ENCODE measurements at regions not wholly inside any gene's neighbourhood (a gene's known extent, or its start where the extent isn't known, plus 50 kb on each side); places are given as distances from the start of the nearest gene placed in this dataset.
A peak's percentile ranks its signal among the peaks of the same experiment; 100 is the strongest.

DNA sequence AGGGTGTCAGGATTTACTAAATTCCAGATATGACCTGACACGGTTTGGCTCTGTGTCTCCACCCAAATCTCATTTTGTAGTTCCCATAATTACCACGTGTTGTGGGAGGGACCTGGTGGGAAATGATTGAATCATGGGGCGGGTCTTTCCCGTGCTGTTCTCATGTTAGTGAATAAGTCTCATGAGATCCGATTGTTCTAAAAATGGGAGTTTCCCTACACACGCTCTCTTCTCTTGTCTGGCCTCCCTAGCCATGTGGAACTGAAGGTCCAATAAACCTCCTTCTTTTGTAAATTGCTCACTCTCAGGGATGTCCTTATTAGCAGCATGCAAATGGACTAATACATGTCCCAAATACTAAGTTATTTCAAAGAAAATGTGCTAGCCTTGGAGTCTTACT is 121.1 kb downstream of the CENPW start:
- POLR2A ChIA-PET: no interaction called here

DNA sequence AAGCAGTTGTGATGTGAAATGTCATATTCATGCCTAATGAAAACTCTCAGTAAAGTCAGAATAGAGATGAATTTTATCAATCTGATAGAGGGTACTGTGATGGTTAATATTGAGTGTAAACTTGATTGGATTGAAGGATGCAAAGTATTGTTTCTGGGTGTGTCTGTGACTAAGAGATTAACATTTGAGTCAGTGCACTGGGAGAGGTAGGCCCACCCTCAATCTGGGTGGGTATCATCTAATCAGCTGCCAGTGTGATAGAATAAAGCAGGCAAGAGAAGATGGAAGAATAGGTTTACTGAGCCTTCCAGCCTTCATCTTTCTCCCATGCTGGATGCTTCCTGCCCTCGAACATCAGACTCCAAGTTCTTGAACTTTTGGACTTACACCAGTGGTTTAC is 124.3 kb downstream of the CENPW start:
- DNase-seq (ENCODE audit: extremely low spot score): no peak
- TF ChIP-seq FOXA1 (IDR thresholded peaks at IDR 0.05) (no peak), ARNT (IDR thresholded peaks at IDR 0.05) (no peak), HDGF (IDR thresholded peaks at IDR 0.05; ENCODE audit: borderline replicate concordance) (no peak), SP1 (IDR thresholded peaks at IDR 0.05) (no peak), CTBP1 (IDR thresholded peaks at IDR 0.05; ENCODE audit: borderline replicate concordance) (no peak), FOXM1 (IDR thresholded peaks at IDR 0.05; ENCODE audit: borderline replicate concordance) (no peak), LEF1 (IDR thresholded peaks at IDR 0.05; ENCODE audit: borderline replicate concordance) (no peak), L3MBTL2 (conservative IDR thresholded peaks at IDR 0.05) (no peak)
- TF ChIP-seq, protein P1, sequence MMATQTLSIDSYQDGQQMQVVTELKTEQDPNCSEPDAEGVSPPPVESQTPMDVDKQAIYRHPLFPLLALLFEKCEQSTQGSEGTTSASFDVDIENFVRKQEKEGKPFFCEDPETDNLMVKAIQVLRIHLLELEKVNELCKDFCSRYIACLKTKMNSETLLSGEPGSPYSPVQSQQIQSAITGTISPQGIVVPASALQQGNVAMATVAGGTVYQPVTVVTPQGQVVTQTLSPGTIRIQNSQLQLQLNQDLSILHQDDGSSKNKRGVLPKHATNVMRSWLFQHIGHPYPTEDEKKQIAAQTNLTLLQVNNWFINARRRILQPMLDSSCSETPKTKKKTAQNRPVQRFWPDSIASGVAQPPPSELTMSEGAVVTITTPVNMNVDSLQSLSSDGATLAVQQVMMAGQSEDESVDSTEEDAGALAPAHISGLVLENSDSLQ (IDR thresholded peaks at IDR 0.05): no peak
- POLR2A ChIA-PET: no interaction called here
- CTCF ChIA-PET: no interaction called here

More for the DNA sequence above, 121.1 kb downstream of the CENPW start:
- TF ChIP-seq ZNF384 (IDR thresholded peaks at IDR 0.05) (no peak), BHLHE40 (IDR thresholded peaks at IDR 0.05; ENCODE audit: borderline replicate concordance) (no peak), FOXK2 (IDR thresholded peaks at IDR 0.05) (no peak), TARDBP (IDR thresholded peaks at IDR 0.05) (no peak), ARNT (IDR thresholded peaks at IDR 0.05) (no peak), NFRKB (IDR thresholded peaks at IDR 0.05) (no peak), SUZ12 (IDR thresholded peaks at IDR 0.05) (no peak), SP1 (IDR thresholded peaks at IDR 0.05) (no peak), CTBP1 (IDR thresholded peaks at IDR 0.05; ENCODE audit: borderline replicate concordance) (no peak), FOXM1 (IDR thresholded peaks at IDR 0.05; ENCODE audit: borderline replicate concordance) (no peak)
- CTCF ChIA-PET: no interaction called here
- DNase-seq (ENCODE audit: extremely low spot score): no peak

DNA sequence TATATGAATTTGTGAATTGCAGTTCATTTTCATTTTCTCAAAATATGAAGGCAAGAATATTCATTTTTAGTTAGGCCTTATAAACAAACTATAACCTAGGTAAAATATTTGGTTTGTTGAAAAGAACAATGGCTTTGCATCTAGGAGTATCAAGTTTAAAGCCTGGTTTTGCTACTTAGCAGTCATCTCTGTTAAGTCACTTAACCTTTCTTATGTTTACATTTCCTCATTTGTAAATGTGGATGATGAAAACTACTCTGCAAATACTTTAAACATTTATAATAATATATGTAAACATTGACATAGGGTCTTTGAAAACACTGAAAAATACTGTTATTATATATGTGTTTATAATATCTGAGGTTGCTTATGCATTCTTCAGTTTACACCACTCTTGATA is 135.5 kb downstream of the CENPW start:
- no peak for DNase-seq (ENCODE audit: extremely low spot score)
- no peak for TF ChIP-seq TARDBP (IDR thresholded peaks at IDR 0.05)
- TF ChIP-seq BHLHE40 (IDR thresholded peaks at IDR 0.05; ENCODE audit: borderline replicate concordance): no peak
- no peak for TF ChIP-seq LEF1 (IDR thresholded peaks at IDR 0.05; ENCODE audit: borderline replicate concordance)
- no peak for TF ChIP-seq SP1 (IDR thresholded peaks at IDR 0.05)
- no peak for TF ChIP-seq FOXA1 (IDR thresholded peaks at IDR 0.05)
- no peak for TF ChIP-seq ARNT (IDR thresholded peaks at IDR 0.05)
- no peak for TF ChIP-seq CTBP1 (IDR thresholded peaks at IDR 0.05; ENCODE audit: borderline replicate concordance)
- no peak for TF ChIP-seq ELF4 (IDR thresholded peaks at IDR 0.05)
- TF ChIP-seq, protein P1 (IDR thresholded peaks at IDR 0.05): no peak
- no peak for TF ChIP-seq NFRKB (IDR thresholded peaks at IDR 0.05)
- TF ChIP-seq SUZ12 (IDR thresholded peaks at IDR 0.05): no peak
- TF ChIP-seq FOXK2 (IDR thresholded peaks at IDR 0.05): no peak
- no peak for TF ChIP-seq HDGF (IDR thresholded peaks at IDR 0.05; ENCODE audit: borderline replicate concordance)
- TF ChIP-seq ZNF384 (IDR thresholded peaks at IDR 0.05): no peak
- POLR2A ChIA-PET: no interaction called here
- CTCF ChIA-PET: no interaction called here

DNA sequence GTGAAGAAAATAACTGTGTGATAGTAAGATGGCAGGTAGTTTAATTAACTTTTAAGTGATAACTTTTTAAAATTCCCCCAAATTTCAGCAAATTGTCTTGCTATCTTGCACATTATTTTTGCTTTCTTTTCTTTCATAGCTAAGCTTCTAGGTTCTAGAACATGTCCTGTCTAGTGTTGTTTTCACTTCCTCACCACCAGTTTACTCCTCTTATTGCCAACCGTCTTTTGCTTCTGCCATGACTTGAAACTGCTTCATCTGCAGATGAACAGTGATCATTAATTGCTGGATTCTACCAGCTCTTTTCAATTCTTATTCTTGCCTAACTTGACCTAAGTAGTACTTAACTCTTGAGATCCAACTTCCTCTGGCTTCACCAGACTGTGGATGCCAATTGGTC is 137.8 kb downstream of the CENPW start:
- no peak for DNase-seq (ENCODE audit: extremely low spot score)
- ChIA-PET POLR2A (no interaction called here), CTCF (no interaction called here)
- TF ChIP-seq L3MBTL2 (conservative IDR thresholded peaks at IDR 0.05) (no peak), ARNT (IDR thresholded peaks at IDR 0.05) (no peak), BHLHE40 (IDR thresholded peaks at IDR 0.05; ENCODE audit: borderline replicate concordance) (no peak), NFRKB (IDR thresholded peaks at IDR 0.05) (no peak), LEF1 (IDR thresholded peaks at IDR 0.05; ENCODE audit: borderline replicate concordance) (no peak), TARDBP (IDR thresholded peaks at IDR 0.05) (no peak), FOXM1 (IDR thresholded peaks at IDR 0.05; ENCODE audit: borderline replicate concordance) (no peak), FOXA1 (IDR thresholded peaks at IDR 0.05) (no peak), CTBP1 (IDR thresholded peaks at IDR 0.05; ENCODE audit: borderline replicate concordance) (no peak), HDGF (IDR thresholded peaks at IDR 0.05; ENCODE audit: borderline replicate concordance) (no peak), SP1 (IDR thresholded peaks at IDR 0.05) (no peak)
- TF ChIP-seq, protein P1 (IDR thresholded peaks at IDR 0.05): no peak

DNA sequence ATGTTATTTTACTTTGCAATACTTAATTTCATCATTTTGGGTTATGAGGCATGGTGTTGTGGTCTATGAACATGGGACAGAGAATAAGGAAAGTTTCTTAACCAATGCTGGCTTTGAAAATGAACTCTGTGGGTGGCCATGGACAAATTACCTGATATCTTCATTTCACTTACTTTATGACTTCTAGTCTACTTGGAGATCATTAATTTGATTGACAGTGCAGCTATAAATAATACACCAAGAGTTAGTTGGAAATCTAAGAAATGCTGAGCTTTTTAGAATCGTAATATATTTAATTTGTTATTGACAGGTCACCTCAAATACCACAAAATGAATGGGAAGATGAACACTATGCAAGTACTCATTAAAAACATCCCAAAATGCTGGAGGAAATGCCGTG is 140.4 kb downstream of the CENPW start:
- CTCF ChIA-PET: no interaction called here
- TF ChIP-seq LEF1 (IDR thresholded peaks at IDR 0.05; ENCODE audit: borderline replicate concordance): no peak
- TF ChIP-seq, protein P1 (IDR thresholded peaks at IDR 0.05): peak; percentile 95
- no peak for TF ChIP-seq HDGF (IDR thresholded peaks at IDR 0.05; ENCODE audit: borderline replicate concordance)
- no peak for TF ChIP-seq FOXA1 (IDR thresholded peaks at IDR 0.05)
- no peak for TF ChIP-seq L3MBTL2 (conservative IDR thresholded peaks at IDR 0.05)

DNA sequence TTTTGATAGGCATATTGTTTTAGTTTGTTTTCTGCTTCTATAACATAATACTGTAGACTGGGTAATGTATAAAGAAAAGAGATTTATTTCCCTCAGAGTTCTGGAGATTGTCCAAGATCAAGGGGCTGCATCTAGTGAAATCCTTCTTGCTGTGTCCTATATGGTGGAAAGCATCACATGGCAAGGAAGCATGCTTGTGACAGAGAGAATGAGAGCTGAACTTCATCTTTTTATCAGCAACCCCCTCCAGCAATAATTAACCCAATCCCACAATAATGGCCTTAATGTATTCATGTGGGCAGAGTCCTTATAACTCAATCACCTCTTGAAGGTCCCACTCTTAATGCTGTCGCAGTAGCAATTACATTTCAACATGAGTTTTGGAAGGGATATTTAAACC is 141.4 kb downstream of the CENPW start:
- DNase-seq (ENCODE audit: extremely low spot score): no peak
- CTCF ChIA-PET: no interaction called here
- TF ChIP-seq HDGF (IDR thresholded peaks at IDR 0.05; ENCODE audit: borderline replicate concordance): no peak
- no peak for TF ChIP-seq SUZ12 (IDR thresholded peaks at IDR 0.05)
- no peak for TF ChIP-seq FOXA1 (IDR thresholded peaks at IDR 0.05)
- no peak for TF ChIP-seq SP1 (IDR thresholded peaks at IDR 0.05)
- no peak for TF ChIP-seq L3MBTL2 (conservative IDR thresholded peaks at IDR 0.05)
- no peak for TF ChIP-seq CTBP1 (IDR thresholded peaks at IDR 0.05; ENCODE audit: borderline replicate concordance)
- POLR2A ChIA-PET: no interaction called here

More for the DNA sequence above, 140.4 kb downstream of the CENPW start:
- DNase-seq (ENCODE audit: extremely low spot score): no peak
- POLR2A ChIA-PET: no interaction called here

Measured in HEK293T (cell line).